BLaER1 treated with 17β-estradiol and CSF1 and Interleukin-3, amounts not matched to agents 10 nM and 100 nM (cell line): ENCODE measurements at regions not wholly inside any gene's neighbourhood (a gene's known extent, or its start where the extent isn't known, plus 50 kb on each side); places are given as distances from the start of the nearest gene placed in this dataset.

Experiments used
- H3K27ac ChIP-seq, 11 experiments: shearing (Covaris generic); formaldehyde crosslinking; 2 replicates each; pipeline ENCODE4 v1.8.1; 2022
- H3K27me3 ChIP-seq, 11 experiments: shearing (Covaris generic); formaldehyde crosslinking; 2 replicates each; pipeline ENCODE4 v1.8.1; 2022
- H3K36me3 ChIP-seq, 11 experiments: shearing (Covaris generic); formaldehyde crosslinking; 2 replicates each; pipeline ENCODE4 v1.8.1; 2022
- H3K4me1 ChIP-seq, 10 experiments: shearing (Covaris generic); formaldehyde crosslinking; 2 replicates each; pipeline ENCODE4 v1.8.1; 2022
- H3K4me2 ChIP-seq, 11 experiments: shearing (Covaris generic); formaldehyde crosslinking; 2 replicates each; pipeline ENCODE4 v1.8.1; 2022
- H3K4me3 ChIP-seq, 10 experiments: shearing (Covaris generic); formaldehyde crosslinking; 2 replicates each; pipeline ENCODE4 v1.8.1; 2022
- H3K9ac ChIP-seq, 11 experiments: shearing (Covaris generic); formaldehyde crosslinking; 2 replicates each; pipeline ENCODE4 v1.8.1; 2022
- H3K9me3 ChIP-seq, 11 experiments: shearing (Covaris generic); formaldehyde crosslinking; replicated peaks in 1 of 11; 2 replicates each; pipeline ENCODE4 v1.8.1; 2022
- H4K20me1 ChIP-seq, 11 experiments: shearing (Covaris generic); formaldehyde crosslinking; 2 replicates each; pipeline ENCODE4 v1.8.1; 2022
- Cebpa-rat ChIP-seq, 11 experiments: shearing (Covaris generic); IDR thresholded peaks; 2 replicates each; pipeline ENCODE4 v1.8.1; 2022

DNA sequence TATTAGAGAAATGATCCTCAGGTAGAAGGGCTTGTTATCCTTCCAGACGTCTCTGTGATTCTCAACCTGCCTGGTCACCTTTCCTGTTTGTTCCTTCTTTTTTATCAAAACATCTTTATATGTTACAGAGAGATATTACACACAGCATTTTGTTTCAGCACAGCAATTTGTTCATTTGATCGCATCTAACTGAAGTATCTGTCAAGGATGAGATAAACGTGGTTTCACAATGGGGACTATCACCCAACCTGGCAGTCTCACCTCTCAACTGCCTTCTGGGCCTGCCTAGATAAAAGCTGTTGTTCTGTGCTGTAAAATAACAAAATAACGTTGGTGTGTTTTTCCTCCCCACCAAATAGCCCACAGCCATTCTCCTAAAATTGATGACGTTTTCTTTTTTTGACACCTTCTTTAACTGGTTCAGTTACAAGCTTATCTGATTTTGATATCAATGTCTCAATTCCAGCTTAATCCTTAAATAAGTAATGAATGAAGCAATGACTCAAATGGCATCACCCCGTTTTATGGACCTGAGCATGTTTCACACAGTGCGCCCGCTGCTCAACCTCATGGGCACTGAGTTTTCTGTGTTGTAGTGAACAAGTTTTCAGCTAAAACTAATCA, 367.9 kb upstream of the RUNX1 start:
- Histone ChIP-seq H3K4me2 (no peak overlapping the region), H3K27me3 (no peaks in the 10 kb centered on the region), H3K9ac (no peak overlapping the region)

DNA sequence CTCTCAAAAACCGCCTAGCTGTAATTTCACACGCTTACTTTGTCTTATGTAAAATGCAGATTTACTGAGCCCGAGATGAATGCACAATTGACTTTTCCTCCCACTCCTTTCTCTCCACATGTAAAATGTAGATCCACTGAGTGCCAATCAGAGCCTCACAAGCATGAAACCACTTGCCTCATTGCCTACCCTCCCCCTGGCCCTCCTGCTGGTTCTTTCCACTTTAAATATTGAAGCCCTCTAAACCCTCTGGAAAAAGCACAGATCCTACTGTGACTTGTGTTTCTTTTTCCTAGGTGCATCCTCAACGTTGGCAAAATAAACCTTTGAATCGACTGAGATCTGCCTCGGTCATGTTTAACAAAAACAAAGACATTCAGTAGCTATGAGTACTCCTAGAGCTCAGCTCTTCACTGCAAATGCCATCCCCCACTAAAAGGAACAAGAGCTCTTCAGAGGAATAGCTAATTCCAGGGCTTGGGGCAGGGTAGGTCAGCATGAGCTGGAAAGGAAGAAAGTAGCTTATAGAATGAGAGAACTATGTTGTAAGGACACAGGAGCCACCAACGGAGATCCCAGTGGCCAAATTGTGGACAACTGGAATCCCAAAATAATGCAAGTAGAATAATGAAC, 365.5 kb upstream of the RUNX1 start:
- Histone ChIP-seq H3K4me2 (no peak overlapping the region), H3K27ac (no peak overlapping the region), H3K27me3 (no peaks in the 10 kb centered on the region), H4K20me1 (no peaks in the 10 kb centered on the region), H3K4me1 (no peaks in the 10 kb centered on the region), H3K9ac (no peak overlapping the region), H3K9me3 (peaks cover 0 to 4% (median 0%) of the 10 kb centered on the region in 11 experiments; a peak in 1 of 22 replicates), H3K4me3 (no peak overlapping the region), H3K36me3 (no peaks in the 10 kb centered on the region)
- no peak for TF ChIP-seq Cebpa-rat (IDR thresholded peaks at IDR 0.05)

More for the DNA sequence above, 367.9 kb upstream of the RUNX1 start:
- no peak for TF ChIP-seq Cebpa-rat (IDR thresholded peaks at IDR 0.05)
- H3K9me3 ChIP-seq: peaks cover 11 to 15% (median 15%) of the 10 kb centered on the region in 11 experiments
- no peaks in the 10 kb centered on the region for H4K20me1 ChIP-seq
- peaks cover 0 to under 1% (median 0%) of the 10 kb centered on the region in 11 experiments; a peak in 1 of 22 replicates for H3K36me3 ChIP-seq
- H3K4me1 ChIP-seq: no peaks in the 10 kb centered on the region
- no peak overlapping the region for H3K4me3 ChIP-seq
- no peak overlapping the region for H3K27ac ChIP-seq

DNA sequence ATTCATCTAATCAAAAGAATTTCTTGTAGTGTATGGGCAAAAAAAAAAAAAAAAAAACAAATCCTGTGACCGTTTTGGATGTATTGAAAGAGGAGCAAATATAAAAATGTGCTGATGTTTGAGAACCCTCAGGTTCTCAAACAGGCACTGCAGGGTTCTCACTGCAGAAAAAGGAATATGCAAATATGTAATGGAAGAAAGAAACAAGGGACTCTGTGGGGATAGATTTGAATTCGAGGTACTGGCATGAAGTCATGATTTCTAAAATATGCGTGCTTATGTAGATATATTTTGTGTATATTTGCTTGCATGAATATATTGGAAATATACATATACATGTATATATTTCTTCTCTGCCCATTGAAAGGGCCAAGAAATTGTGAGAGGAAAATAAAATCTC, 365.0 kb upstream of the RUNX1 start:
- H3K4me2 ChIP-seq: no peak overlapping the region
- TF ChIP-seq Cebpa-rat (IDR thresholded peaks at IDR 0.05): no peak
- H3K36me3 ChIP-seq: no peaks in the 10 kb centered on the region
- no peaks in the 10 kb centered on the region for H3K27me3 ChIP-seq
- H3K9me3 ChIP-seq: peaks cover 0 to 4% (median 0%) of the 10 kb centered on the region in 11 experiments; a peak in 1 of 22 replicates
- no peak overlapping the region for H3K9ac ChIP-seq
- no peaks in the 10 kb centered on the region for H3K4me1 ChIP-seq
- no peak overlapping the region for H3K4me3 ChIP-seq
- H4K20me1 ChIP-seq: no peaks in the 10 kb centered on the region
- H3K27ac ChIP-seq: no peak overlapping the region

GRCh38 chr21:35412231-35412630, 363.1 kb upstream of the RUNX1 start:
- H3K27me3 ChIP-seq: no peaks in the 10 kb centered on the region
- no peak overlapping the region for H3K4me2 ChIP-seq
- no peak overlapping the region for H3K9ac ChIP-seq
- no peaks in the 10 kb centered on the region for H4K20me1 ChIP-seq
- 0 out of 22 replicates have a peak, but pooled peaks cover 0 to 4% (median 0%) of the 10 kb centered on the region in 11 experiments for H3K9me3 ChIP-seq
- peaks cover 0 to 7% (median 0%) of the 10 kb centered on the region in 10 experiments; a peak in 1 of 20 replicates for H3K4me1 ChIP-seq
- no peak overlapping the region for H3K4me3 ChIP-seq
- no peak overlapping the region for H3K27ac ChIP-seq
- H3K36me3 ChIP-seq: no peaks in the 10 kb centered on the region
- TF ChIP-seq Cebpa-rat (IDR thresholded peaks at IDR 0.05): no peak

DNA sequence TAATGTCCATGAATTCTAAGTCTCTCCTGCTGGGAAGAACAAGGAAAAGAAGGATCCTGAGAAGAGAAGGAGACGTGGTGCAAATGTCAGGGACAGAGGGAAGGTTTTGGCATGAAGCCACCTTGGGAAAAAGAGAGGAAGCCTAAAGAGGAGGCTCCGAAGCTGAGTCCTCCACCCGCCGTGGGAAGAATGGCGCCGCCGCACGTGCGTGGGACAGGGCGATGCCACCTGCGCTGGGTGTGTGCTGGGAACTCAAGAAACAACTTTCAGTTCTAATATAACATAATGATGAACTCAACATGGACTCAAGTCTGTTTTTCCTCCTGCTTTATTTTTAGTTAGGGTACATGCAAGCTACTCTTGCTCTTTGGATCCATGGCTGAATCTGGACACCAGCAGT, 362.3 kb upstream of the RUNX1 start:
- no peaks in the 10 kb centered on the region for H3K36me3 ChIP-seq
- no peak overlapping the region for H3K4me2 ChIP-seq
- no peak for TF ChIP-seq Cebpa-rat (IDR thresholded peaks at IDR 0.05)
- no peaks in the 10 kb centered on the region for H4K20me1 ChIP-seq
- 0 out of 22 replicates have a peak, but pooled peaks cover 0 to 4% (median 0%) of the 10 kb centered on the region in 11 experiments for H3K9me3 ChIP-seq
- H3K9ac ChIP-seq: no peak overlapping the region
- peaks cover 0 to 7% (median 0%) of the 10 kb centered on the region in 10 experiments; a peak in 1 of 20 replicates for H3K4me1 ChIP-seq
- H3K27me3 ChIP-seq: no peaks in the 10 kb centered on the region
- no peak overlapping the region for H3K27ac ChIP-seq
- H3K4me3 ChIP-seq: no peak overlapping the region

GRCh38 chr21:35410656-35411055, 361.6 kb upstream of the RUNX1 start:
- H4K20me1 ChIP-seq: no peaks in the 10 kb centered on the region
- 0 out of 22 replicates have a peak, but pooled peaks cover 0 to 4% (median 0%) of the 10 kb centered on the region in 11 experiments for H3K9me3 ChIP-seq
- no peak overlapping the region for H3K4me3 ChIP-seq
- H3K27me3 ChIP-seq: no peaks in the 10 kb centered on the region
- no peak overlapping the region for H3K9ac ChIP-seq
- no peaks in the 10 kb centered on the region for H3K36me3 ChIP-seq
- no peak overlapping the region for H3K4me2 ChIP-seq
- H3K27ac ChIP-seq: no peak overlapping the region
- peaks cover 0 to 7% (median 0%) of the 10 kb centered on the region in 10 experiments; a peak in 1 of 20 replicates for H3K4me1 ChIP-seq
- TF ChIP-seq Cebpa-rat (IDR thresholded peaks at IDR 0.05): no peak

DNA sequence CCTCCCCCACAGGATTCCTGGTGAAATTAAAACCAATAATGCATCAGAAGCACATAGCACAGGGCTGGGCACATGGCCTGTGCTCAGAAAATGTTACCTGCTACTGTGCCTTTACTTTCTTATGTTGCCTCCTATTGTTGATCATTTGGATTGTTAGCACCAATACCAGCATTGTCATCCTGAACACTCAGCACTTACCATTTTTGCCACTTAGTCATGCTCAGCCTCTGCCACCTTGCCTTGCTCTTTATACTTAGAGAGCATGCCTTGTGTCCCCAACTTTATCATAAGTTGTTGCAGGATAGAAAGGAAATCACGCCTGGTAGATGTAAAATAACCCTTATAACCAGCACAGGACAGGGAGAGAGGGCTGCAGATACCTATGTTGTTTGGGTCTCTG, 361.0 kb upstream of the RUNX1 start:
- Histone ChIP-seq H3K4me3 (no peak overlapping the region), H3K36me3 (no peaks in the 10 kb centered on the region), H3K9ac (no peak overlapping the region), H3K27ac (no peak overlapping the region), H3K9me3 (0 out of 22 replicates have a peak, but pooled peaks cover 0 to 4% (median 0%) of the 10 kb centered on the region in 11 experiments), H3K4me2 (no peak overlapping the region), H3K4me1 (peaks cover 0 to 7% (median 0%) of the 10 kb centered on the region in 10 experiments; a peak in 1 of 20 replicates), H4K20me1 (no peaks in the 10 kb centered on the region), H3K27me3 (no peaks in the 10 kb centered on the region)
- TF ChIP-seq Cebpa-rat (IDR thresholded peaks at IDR 0.05): no peak

DNA sequence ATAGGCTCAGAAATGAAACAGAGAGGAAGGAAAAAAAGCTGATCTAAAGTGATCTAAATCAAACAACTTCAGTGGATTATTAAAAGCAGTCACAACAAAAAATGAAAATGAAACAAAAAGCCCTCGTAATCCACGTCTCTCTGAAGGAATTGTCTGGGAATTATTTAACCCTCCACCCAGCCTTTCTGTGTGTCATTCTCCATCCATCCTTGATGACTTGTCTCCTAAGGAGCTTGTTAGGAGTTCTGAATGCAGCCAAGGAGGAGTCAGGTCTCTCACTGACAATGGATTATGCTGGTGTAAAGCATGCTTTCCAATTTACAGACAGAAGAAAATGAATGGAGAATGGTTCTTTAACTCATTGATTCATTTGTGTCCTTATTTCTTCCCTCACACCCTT, 359.3 kb upstream of the RUNX1 start:
- Histone ChIP-seq H4K20me1 (no peaks in the 10 kb centered on the region), H3K36me3 (no peaks in the 10 kb centered on the region), H3K9me3 (0 out of 22 replicates have a peak, but pooled peaks cover 0 to 4% (median 0%) of the 10 kb centered on the region in 11 experiments), H3K27ac (no peak overlapping the region), H3K9ac (peak overlapping the region in 2 of 11 experiments; percentile 32 to 53; a peak in 2 of 22 replicates), H3K4me1 (peaks cover 0 to 7% (median 0%) of the 10 kb centered on the region in 10 experiments; a peak in 1 of 20 replicates), H3K27me3 (no peaks in the 10 kb centered on the region), H3K4me2 (peak overlapping the region in 3 of 11 experiments; percentile 6 to 68 (median 61); a peak in 4 of 22 replicates), H3K4me3 (no peak overlapping the region)
- TF ChIP-seq Cebpa-rat (IDR thresholded peaks at IDR 0.05): no peak

- H3K27me3 ChIP-seq: no peaks in the 10 kb centered on the region
- H3K27ac ChIP-seq: no peak overlapping the region
- H3K36me3 ChIP-seq: no peaks in the 10 kb centered on the region
- H3K9ac ChIP-seq: no peak overlapping the region
- TF ChIP-seq Cebpa-rat (IDR thresholded peaks at IDR 0.05): no peak
- peaks cover 0 to 7% (median 0%) of the 10 kb centered on the region in 10 experiments; a peak in 1 of 20 replicates for H3K4me1 ChIP-seq
- no peak overlapping the region for H3K4me3 ChIP-seq
- H4K20me1 ChIP-seq: no peaks in the 10 kb centered on the region
- H3K9me3 ChIP-seq: 0 out of 22 replicates have a peak, but pooled peaks cover 0 to 3% (median 0%) of the 10 kb centered on the region in 11 experiments
- no peak overlapping the region for H3K4me2 ChIP-seq
Measured at GRCh38 chr21:35406635-35407034, 357.5 kb upstream of the RUNX1 start.
